NCI-H345 (cell line): ENCODE measurements at regions not wholly inside any gene's neighbourhood (a gene's known extent, or its start where the extent isn't known, plus 50 kb on each side); places are given as distances from the start of the nearest gene placed in this dataset.

Source experiments
- DNase-seq: peaks from one replicate; lab custom pipeline; 2025; lab: John Stamatoyannopoulos, UW

DNA sequence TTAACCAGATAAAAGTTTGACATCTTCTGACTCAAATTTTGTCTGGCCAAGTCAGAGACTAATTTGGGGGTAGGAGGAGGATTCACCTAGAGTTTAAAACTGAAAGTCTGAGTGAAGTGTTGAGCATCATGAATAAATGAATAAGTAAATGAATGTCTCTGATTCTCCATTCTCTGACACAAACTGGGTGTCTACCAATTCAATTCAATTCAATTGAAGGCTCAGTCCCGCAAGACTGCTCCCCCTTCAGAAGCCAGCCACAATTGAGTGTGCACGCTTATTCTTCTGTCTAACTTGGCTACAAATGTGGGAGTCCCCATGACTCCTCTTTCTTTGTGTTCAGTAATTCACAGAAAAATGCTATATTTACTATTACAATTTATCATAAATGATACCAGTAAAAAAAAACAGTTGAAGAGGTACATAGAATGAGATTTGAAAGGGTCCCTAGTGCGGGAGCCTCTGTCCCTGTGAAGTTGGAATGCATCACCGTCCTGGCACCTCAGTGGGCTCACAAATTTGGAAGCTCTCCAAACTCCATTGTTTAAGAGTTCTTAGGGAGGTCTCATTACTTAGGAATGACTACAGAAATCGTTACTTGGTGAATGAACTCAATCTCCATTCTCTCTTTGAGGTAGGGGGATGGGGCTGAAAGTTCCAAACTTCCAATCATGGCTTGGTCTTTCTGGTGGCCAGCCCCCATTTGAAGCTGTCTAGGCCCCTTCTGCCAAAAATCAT lies 243.7 kb upstream of the PHYHIPL start:
- DNase-seq, result no peak

DNA sequence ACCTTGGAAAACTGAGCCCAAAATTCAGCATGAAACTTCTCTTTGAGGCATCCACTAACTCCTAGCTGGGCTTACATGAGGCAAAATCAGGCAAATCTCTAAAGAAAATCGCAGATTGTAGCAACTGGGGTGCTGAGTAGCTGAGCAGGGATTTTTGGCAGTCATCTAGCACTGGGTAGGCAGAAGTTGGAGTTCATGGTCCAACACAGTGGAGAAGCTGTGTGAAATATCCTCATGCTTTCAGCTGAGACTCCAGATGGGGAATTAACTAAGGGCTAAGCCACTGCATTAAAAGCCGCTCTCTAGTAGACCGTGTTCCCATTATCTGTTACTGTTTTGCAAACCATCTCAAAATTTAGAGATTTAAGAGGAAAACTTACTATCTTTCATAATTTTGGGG lies 240.1 kb upstream of the PHYHIPL start:
- no peak for DNase-seq

DNA sequence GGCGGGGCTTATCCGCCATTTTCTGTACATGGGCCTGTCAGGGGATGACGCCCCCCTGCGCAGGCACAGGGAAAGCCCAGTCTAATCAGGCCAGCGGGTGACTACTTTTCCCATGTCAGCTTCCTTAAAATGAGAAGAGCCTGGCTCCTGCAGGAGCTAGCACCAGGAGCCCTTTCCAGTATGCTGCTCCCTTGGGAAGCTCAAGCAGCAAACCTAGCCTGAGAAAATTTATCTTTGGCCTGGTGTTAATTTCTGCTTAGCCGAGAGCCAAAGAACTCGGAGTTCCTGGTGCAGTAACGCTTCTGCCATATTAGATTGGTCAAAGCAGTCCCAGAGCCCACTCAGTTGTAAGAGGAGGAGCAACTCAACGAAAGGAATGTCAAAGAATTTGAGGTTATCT lies 239.0 kb upstream of the PHYHIPL start:
- DNase-seq, result no peak

DNA sequence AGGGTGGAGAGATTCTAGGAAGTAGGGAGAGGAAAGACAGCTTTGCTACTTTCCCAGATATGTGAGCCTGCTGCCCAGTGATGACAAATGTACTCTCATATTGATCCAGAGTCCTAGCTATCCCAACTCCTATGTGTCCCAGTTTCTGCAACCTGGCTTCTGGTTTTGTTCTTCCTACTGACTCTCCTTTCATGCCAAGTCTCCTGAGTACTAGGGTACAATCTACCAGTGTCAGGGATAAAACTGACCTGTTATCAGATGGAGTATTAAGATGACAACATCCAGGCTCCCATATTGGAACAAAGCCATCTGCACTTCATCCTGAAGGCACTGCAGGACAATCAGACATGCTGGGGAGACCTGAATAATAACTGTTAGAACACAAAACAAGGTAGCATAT lies 233.7 kb upstream of the PHYHIPL start:
- no peak for DNase-seq

- no peak for DNase-seq
Observed at GRCh38 chr10:58943256-58943890, 233.1 kb upstream of the PHYHIPL start.

GRCh38 chr10:58943960-58944359 lies 232.5 kb upstream of the PHYHIPL start:
- no peak for DNase-seq

DNA sequence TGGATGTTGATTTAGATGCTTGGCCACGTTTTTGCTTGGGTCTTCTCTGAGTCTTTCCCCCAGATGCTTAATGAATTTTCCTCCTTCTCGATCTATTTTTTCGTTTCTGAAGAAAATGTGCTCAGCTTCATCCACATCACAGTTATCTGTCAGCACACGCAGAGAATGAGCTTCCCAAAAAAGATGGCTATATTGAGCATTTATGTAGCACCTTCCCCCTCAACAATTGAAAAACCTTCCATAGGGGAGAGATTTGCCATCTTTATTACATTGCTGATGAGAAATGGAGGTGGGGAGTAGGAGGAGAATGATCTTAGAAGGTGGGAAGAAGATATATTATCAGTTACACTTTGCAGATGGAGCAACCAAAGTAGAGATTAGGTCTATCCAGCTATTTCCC lies 228.1 kb upstream of the PHYHIPL start:
- no peak for DNase-seq

DNA sequence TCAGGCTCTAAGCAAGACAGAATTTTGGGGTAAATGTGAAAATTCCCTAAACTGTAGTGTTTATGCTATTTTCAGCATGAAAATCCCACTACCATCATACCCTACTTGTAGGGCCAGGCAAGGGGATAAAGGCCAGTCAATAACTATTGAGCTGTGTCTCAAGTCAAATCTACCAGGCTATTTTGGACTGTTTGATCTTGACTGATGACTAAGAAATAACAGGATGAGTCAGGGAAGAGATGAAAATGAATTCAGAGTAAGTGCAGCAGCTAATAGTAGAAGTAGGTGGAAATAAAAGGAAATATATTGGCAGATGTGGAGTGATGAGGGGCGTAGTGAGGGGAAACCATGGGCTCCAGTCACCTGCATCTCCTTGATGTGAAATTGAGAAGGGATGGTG lies 225.8 kb upstream of the PHYHIPL start:
- DNase-seq, result no peak

GRCh38 chr10:58951087-58951486 lies 225.4 kb upstream of the PHYHIPL start:
- no peak for DNase-seq

- no peak for DNase-seq
Observed at GRCh38 chr10:58951746-58952145, 224.7 kb upstream of the PHYHIPL start.

- no peak for DNase-seq
Observed at GRCh38 chr10:58952162-58952601, 224.3 kb upstream of the PHYHIPL start.

DNA sequence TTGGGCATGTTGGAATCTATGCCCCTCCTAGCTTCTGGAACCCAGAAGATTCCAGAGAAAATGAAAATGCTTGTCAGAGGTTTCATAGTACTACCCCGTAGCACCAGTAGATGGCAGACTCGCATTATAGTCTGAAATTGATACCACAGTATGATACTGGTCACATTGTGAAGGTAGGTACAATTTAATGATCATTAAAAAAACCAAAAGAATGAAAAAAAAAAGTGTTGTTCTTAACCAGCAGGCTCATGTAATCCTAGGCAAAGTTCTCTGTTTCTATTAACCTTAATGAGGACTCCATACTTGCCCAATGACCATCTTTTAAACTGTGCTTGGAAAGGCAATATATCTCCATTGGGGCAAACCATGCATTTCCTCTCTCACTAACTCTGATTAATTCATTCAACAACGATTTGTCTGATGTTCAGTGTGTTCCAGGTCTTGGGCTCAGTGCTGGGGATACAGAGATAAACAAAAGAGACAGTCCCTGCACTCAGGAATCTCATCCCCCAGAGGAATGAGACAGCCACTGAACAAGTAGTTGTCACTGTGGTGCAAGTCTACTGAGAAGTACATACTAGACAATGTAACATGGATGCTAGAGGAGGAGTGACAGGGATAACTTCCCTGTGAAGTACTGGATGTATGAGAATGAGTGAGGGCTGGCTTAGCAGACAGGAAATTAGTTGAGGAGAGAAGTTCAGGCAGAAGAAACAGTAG lies 223.5 kb upstream of the PHYHIPL start:
- peak; percentile 35 for DNase-seq

DNA sequence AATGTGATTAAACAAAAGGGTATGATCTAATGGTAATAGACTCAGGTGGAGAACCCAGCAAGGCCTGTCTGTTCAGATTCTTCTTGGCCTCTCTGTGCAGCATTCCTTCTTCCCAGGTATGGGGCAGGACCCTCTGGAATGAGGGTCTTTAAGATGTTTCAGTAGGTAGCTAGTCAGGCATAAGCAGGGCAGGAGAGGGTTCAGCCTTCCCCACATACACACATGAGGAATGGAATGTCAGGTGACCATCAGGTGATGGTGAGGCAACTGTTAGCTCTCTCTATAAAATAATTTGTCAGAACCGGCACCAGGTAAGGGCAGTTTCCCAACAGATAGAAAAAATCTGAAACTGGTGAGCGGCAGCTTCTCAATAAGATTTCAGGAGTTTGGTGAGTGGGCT lies 222.3 kb upstream of the PHYHIPL start:
- DNase-seq, result no peak

DNA sequence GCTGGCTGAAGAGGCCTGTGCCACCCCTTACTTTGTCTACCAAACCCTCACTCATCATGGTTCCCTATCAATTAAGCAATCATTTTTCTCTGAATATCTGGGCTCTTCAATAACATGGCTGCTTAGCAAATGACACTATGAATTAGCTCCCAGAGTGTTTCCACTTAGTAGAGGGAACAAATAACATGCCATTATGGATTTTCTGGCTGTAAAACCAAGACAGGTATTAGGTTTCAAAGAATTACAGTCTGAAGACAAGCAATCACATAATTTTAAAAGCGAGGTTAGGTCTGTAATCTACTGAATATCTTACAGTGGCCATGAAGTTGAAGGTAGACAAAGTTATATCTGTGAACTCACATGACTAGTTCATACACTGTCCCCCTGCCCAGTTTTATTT lies 220.8 kb upstream of the PHYHIPL start:
- DNase-seq, result no peak

GRCh38 chr10:58956926-58957325 lies 219.5 kb upstream of the PHYHIPL start:
- no peak for DNase-seq

DNA sequence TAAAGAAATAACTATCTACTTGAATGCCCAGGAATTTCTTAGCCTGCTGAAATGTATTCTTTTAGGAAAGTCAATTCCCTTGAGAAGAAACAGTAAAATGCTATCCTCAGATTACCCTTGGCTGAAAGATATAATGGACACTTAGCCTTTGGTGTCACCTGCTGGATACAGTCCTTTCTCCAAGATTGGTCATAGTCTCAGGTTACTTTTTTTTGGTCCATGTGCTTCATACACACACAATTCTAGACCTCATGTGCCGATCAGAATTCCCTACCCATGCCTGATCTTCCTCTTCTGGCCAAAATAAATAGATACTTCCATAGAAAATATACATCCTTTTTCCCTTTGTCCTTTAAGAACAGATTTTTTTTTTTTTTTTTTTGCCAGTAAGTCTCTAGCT lies 218.9 kb upstream of the PHYHIPL start:
- no peak for DNase-seq

GRCh38 chr10:58963101-58963534 lies 213.3 kb upstream of the PHYHIPL start:
- DNase-seq, result no peak

GRCh38 chr10:58963723-58964124 lies 212.7 kb upstream of the PHYHIPL start:
- DNase-seq, result no peak

- DNase-seq, result no peak
Observed at GRCh38 chr10:58965855-58966254, 210.6 kb upstream of the PHYHIPL start.

DNA sequence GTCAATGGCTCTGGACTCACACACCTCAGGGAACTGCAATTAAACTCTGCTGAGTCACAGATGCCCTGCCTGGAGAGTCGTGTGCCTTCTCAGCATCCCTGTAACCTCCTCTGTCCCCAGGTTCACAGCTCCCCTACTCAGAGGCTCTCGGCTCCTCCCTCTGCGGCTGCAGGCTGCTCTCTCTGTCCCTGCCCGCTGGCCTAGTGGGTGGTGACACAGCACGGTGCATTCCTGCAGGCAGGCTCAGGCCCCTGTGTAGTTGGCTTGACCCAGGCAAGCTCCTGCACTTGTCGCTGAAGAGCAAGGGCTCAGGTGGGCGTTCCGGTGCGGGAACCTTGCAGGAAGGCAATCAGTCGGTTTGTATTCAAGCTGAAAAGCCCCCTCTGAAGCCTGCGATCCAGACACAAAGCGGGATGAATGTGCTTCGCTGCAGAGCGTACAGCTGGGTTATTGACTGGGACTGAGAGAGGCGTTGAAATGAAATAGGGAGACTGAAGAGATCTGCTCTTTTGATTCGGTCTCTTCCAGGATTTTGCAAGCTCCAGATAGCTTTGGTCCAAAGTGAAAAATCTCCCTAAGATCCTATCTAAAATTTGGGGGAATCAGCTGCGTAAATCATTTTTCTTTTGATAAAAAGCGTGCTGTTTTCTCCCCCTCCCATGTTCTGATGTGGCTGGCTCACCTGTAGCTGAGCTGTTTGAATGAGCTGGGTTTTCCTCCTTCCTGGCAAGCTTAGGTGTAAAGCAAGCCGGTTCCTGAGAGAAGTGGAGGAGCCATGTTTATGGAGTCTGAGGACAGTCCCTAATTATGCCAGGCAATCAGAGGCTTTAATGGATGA lies 208.7 kb upstream of the PHYHIPL start:
- no peak for DNase-seq

- DNase-seq, result no peak
Observed at GRCh38 chr10:58968389-58968755, 208.1 kb upstream of the PHYHIPL start.

- no peak for DNase-seq
Observed at GRCh38 chr10:58969576-58969975, 206.9 kb upstream of the PHYHIPL start.
